Nephron (organoid): ENCODE measurements at regions not wholly inside any gene's neighbourhood (a gene's known extent, or its start where the extent isn't known, plus 50 kb on each side); places are given as distances from the start of the nearest gene placed in this dataset.
A peak's percentile ranks its signal among the peaks of the same experiment; 100 is the strongest.

Source experiments
- H3K27ac Mint-ChIP-seq, 3 experiments: 2 replicates each; pipeline ENCODE4 v1.8.0; 2020; ENCODE audit warnings: mixed read lengths in 3 of 3, mild to moderate bottlenecking in 2 of 3, moderate library complexity in 1 of 3
- H3K27me3 Mint-ChIP-seq: 2 replicates; pipeline ENCODE4 v1.8.0; 2021; ENCODE audit warnings: low read depth, mild to moderate bottlenecking, moderate library complexity, mixed read lengths
- H3K36me3 Mint-ChIP-seq: 2 replicates; pipeline ENCODE4 v1.8.0; 2020; ENCODE audit warnings: low read depth, mixed read lengths
- H3K4me1 Mint-ChIP-seq: 2 replicates; pipeline ENCODE4 v1.8.0; 2020; ENCODE audit warnings: mixed read lengths
- H3K4me3 Mint-ChIP-seq, 3 experiments: 2 replicates each; pipeline ENCODE4 v1.8.0; 2020; ENCODE audit warnings: mild to moderate bottlenecking in 3 of 3, mixed read lengths in 3 of 3, moderate library complexity in 2 of 3
- H3K9me3 Mint-ChIP-seq: 2 replicates; pipeline ENCODE4 v1.8.0; 2020; ENCODE audit warnings: mixed read lengths
- TF ChIP-seq, protein P1 (sequence below), 3 experiments: fragments of 200-600 bp; sonication (generic); IDR thresholded peaks; one replicate each; pipeline ENCODE4 v1.5.0; 2021; ENCODE audit warnings: antibody characterized with exemption in 3 of 3; ENCODE audit not compliant: unreplicated experiment in 3 of 3

DNA sequence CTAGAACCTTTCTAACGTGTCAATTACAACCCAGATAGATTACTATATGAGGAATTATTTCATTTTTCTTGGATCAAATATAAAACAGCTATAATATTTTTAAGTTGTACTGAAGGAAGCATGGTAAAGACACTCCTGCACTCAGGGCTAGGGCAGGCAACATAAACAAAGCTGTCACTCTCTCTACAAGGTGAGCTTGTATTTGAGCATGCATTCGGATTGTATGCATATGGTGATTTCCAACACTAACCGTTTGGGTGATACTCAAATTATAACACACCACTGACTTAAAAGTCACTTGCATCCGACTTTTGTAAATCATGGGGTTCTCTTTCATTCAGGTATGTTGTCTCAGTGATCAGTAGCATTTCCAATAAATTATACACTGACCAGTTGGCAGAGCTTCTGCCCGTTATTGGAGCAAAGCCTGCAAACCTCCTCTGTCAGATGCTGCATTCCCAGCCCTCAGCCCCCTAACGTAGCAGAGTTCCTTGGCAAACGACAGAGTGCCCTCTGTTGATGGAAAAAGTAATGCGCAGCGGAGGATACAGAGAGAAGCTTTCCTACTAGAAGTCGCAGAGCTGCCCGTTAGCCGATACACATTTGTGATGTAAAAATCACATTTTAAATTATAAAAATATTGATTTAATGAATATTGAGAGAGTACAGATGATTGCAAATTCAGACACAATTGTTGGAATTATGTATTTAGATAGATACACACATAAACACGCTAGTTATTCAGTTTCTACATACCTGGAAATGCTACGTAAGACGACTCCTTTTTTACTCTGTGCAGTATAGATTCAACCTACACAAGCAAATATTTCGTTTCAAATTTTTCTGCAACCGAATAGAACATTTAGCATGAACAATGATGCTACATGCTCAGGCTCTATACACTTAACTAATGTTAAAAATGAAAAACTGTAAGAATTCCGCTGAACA lies 173.9 kb upstream of the SP4 start:
- H3K36me3 Mint-ChIP-seq, result no peaks in the 10 kb centered on the region
- H3K4me3 Mint-ChIP-seq, result no peak overlapping the region
- no peak overlapping the region for H3K27ac Mint-ChIP-seq
- peaks cover 77% of the 10 kb centered on the region for H3K27me3 Mint-ChIP-seq
- TF ChIP-seq, protein P1, sequence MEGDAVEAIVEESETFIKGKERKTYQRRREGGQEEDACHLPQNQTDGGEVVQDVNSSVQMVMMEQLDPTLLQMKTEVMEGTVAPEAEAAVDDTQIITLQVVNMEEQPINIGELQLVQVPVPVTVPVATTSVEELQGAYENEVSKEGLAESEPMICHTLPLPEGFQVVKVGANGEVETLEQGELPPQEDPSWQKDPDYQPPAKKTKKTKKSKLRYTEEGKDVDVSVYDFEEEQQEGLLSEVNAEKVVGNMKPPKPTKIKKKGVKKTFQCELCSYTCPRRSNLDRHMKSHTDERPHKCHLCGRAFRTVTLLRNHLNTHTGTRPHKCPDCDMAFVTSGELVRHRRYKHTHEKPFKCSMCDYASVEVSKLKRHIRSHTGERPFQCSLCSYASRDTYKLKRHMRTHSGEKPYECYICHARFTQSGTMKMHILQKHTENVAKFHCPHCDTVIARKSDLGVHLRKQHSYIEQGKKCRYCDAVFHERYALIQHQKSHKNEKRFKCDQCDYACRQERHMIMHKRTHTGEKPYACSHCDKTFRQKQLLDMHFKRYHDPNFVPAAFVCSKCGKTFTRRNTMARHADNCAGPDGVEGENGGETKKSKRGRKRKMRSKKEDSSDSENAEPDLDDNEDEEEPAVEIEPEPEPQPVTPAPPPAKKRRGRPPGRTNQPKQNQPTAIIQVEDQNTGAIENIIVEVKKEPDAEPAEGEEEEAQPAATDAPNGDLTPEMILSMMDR (IDR thresholded peaks at IDR 0.05; ENCODE audit: unreplicated experiment in 3 of 3), result peak; percentile 81 to 83 (median 81)
- no peaks in the 10 kb centered on the region for H3K9me3 Mint-ChIP-seq
- H3K4me1 Mint-ChIP-seq, result no peaks in the 10 kb centered on the region

DNA sequence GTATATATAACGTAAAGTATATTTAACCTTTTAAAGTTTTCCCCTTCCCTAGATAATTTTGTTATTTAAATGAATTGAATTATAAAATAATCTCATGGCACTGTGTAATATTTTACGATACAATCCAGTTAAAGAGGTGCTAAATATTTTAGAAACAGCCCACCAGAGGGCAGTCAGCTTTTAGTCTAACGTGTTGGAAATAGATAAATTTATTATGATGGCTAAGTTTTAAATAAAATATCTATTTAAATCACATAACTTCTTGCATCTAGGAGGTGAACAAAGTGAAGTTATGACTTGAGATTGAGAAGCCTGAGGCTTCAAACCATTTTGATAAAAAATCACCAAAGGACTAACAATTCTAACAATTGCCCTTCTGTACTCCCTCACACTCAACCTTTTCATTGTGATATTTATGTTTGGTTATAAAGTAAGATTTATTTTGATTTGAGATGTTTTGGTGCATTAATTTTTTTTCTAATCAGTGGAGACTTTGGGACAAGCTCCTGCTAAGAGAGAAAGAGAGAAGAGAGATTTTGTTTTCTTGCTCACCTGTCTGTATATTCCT lies 171.5 kb upstream of the SP4 start:
- Mint-ChIP-seq H3K27ac (no peak overlapping the region), H3K4me3 (no peak overlapping the region), H3K9me3 (no peaks in the 10 kb centered on the region), H3K27me3 (peaks cover 53% of the 10 kb centered on the region), H3K36me3 (no peaks in the 10 kb centered on the region), H3K4me1 (no peaks in the 10 kb centered on the region)
- TF ChIP-seq, protein P1 (IDR thresholded peaks at IDR 0.05; ENCODE audit: unreplicated experiment in 3 of 3), result peak; percentile 55 to 77 (median 62)

DNA sequence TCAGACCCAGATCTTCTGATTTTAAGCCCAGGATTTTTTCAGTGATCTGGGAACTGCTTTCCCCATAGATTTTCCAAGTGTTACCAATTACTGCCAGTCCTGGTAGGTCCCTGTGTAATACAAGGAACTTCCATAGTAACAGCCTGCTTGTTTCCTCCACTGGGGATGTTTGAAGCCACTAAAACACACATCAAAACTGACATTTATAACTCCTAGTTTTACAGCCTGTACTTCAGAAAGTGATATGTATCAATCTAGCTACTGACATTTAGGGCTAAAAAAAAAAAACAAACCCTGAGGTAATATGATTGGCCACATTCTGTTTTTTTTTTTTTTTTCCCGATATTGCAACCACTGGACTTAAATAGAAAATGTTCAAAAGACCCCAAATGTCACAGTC lies 166.9 kb upstream of the SP4 start:
- Mint-ChIP-seq H3K36me3 (no peaks in the 10 kb centered on the region), H3K4me3 (no peak overlapping the region), H3K27ac (no peak overlapping the region), H3K27me3 (peaks cover 8% of the 10 kb centered on the region), H3K4me1 (no peaks in the 10 kb centered on the region), H3K9me3 (no peaks in the 10 kb centered on the region)
- TF ChIP-seq, protein P1 (IDR thresholded peaks at IDR 0.05; ENCODE audit: unreplicated experiment in 3 of 3), result no peak

DNA sequence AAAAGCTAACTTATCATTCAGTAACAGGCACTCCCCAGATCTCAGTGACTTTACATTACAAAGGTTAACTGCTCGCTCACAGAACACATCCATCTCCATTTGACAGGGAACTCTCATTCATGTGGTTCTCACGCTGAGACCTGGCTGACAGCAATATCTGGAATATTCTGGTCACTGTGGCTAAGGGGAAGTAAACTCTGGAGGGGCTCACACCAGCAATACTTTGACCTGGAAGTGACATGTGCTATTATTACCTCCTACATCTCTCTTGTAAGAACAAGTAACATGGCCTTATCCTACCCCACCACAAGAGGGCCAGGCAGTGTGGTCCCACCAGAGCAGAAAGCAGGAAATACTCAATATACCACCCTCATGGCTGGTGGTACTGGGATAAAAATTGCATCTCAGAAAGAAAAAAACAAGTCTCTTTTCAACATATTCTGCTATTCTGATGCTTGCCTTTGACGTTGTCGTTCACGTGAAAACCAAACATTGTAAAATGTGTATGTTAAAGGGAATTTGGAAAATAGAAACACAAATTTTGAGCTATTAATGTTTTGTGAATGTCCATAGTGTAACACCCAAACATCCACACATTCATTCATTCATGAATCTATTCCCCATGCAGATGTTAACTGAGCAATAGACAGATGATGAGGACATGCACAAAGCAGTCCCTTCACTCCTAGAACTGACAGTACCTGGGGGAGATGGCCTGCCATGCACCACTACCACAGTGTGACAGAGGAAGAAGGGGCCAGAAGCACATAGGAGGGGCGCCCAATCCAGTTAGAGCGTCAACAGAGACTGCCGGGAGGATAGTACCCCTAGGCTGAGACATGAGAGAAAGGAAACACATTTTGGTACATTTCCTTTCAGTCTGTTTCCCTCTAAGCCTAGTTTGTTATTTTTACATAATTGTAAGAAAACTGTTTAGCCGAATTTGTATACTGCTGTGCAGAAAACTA lies 166.0 kb upstream of the SP4 start:
- no peaks in the 10 kb centered on the region for H3K9me3 Mint-ChIP-seq
- H3K4me1 Mint-ChIP-seq, result no peaks in the 10 kb centered on the region
- TF ChIP-seq, protein P1 (IDR thresholded peaks at IDR 0.05; ENCODE audit: unreplicated experiment in 3 of 3), result peak; percentile 31 to 61 (median 45)
- no peak overlapping the region for H3K4me3 Mint-ChIP-seq
- H3K27me3 Mint-ChIP-seq, result no peaks in the 10 kb centered on the region
- H3K27ac Mint-ChIP-seq, result no peak overlapping the region
- H3K36me3 Mint-ChIP-seq, result no peaks in the 10 kb centered on the region

DNA sequence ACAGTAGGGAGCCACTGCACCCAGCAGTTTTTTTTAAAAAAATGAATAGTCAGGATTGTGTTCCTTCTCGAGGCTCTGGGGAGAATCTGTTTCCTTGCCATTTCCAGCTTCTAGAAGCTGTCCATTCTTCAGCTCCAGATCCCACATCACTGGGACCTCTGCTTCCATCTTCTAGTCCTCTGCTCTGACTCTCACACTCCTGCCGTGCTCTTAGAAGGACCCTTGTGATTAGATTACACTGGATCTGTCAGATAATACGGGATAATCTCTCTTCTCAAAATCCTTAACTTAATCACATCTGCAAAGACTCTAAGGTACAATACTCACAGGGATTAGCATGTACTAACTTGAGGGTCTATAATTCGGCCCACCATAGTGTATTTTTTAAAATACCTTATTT lies 158.9 kb upstream of the SP4 start:
- H3K9me3 Mint-ChIP-seq, result no peaks in the 10 kb centered on the region
- no peaks in the 10 kb centered on the region for H3K27me3 Mint-ChIP-seq
- no peak overlapping the region for H3K27ac Mint-ChIP-seq
- no peaks in the 10 kb centered on the region for H3K4me1 Mint-ChIP-seq
- H3K36me3 Mint-ChIP-seq, result no peaks in the 10 kb centered on the region
- no peak overlapping the region for H3K4me3 Mint-ChIP-seq
- TF ChIP-seq, protein P1 (IDR thresholded peaks at IDR 0.05; ENCODE audit: unreplicated experiment in 3 of 3), result no peak
